ENCODE measurements at regions not wholly inside any gene's neighbourhood (a gene's known extent, or its start where the extent isn't known, plus 50 kb on each side); places are given as distances from the start of the nearest gene placed in this dataset.

GRCh38 chr5:167743695-167744464, 547.6 kb upstream of the WWC1 start:
- TF ChIP-seq CTCF (IDR thresholded peaks at IDR 0.05; ENCODE audit: low read depth, low read length, missing input control): no peak
- no peak for TF ChIP-seq MAX (IDR thresholded peaks at IDR 0.05)
- TF ChIP-seq TAF1 (conservative IDR thresholded peaks at IDR 0.05): no peak
- no peak for TF ChIP-seq JUND (IDR thresholded peaks at IDR 0.05)
- no peak for TF ChIP-seq YY1 (IDR thresholded peaks at IDR 0.05)
- TF ChIP-seq GABPA (IDR thresholded peaks at IDR 0.05 in 1 of 2, conservative IDR thresholded peaks at IDR 0.05 in 1 of 2): no peak
- no peak for TF ChIP-seq REST (IDR thresholded peaks at IDR 0.05)
- TF ChIP-seq RAD21 (IDR thresholded peaks at IDR 0.05): no peak
- no peak for TF ChIP-seq NR2F2 (IDR thresholded peaks at IDR 0.05)
- no peak for TF ChIP-seq FOXA1 (IDR thresholded peaks at IDR 0.05)

Data from liver (tissue), 3 donors.